GM08714 (cell line): ENCODE measurements at regions not wholly inside any gene's neighbourhood (a gene's known extent, or its start where the extent isn't known, plus 50 kb on each side); places are given as distances from the start of the nearest gene placed in this dataset.
"Not testable (repeated sequence)": the region's sequence is repeated elsewhere in the genome, so short reads cannot be mapped to it uniquely, and the experiment has no call there.

Experiments
- H3K4me3 ChIP-seq: fragments of 200-500 bp; sonication (Bioruptor generic); 2 replicates; pipeline ENCODE4 v1.5.1; 2014; ENCODE audit warnings: mild to moderate bottlenecking, low read length, inconsistent platforms
- ZNF274 ChIP-seq: IDR thresholded peaks from 2 replicates; pipeline ENCODE4 v1.6.1; 2012; ENCODE audit warnings: mild to moderate bottlenecking, low read depth, low read length

DNA sequence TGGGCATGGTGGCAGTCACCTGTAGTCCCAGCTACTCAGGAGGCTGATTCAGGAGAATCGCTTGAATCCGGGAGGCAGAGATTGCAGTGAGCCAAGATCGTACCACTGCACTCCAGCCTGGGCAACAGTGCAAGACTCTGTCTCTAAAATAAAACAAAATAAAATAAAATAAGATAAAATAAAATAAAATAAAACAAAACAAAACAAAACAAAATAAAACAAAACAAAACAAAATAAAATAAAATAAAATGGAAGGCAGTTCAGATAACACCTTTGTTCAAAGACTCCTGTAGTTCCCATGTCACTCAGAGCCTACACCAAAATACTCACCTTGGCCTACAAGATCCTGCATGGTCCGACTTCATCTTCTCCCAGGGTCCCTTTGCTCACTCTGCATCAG, 61.3 kb downstream of the SYF2 start:
- H3K4me3 ChIP-seq = not testable (repeated sequence)

DNA sequence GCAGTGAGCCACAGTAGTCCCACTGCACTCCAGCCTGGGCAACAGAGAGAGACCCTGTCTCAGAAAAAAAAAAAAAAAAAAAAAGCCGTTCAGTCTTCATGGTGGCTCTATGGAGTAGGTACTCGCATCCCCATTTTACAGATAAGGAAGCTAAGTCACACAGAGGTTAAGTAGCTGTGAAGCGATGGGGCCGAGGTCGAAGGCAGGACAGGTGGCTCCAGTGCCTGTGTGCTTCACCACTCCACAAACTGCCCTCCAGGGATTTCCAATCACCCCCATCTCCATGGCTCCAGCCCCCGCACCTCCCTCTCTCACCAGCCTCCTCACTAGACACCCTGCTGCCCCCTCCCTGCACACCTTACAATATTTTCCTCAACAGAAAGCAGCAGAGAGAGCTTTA, 61.9 kb downstream of the SYF2 start:
- no peak for TF ChIP-seq ZNF274

DNA sequence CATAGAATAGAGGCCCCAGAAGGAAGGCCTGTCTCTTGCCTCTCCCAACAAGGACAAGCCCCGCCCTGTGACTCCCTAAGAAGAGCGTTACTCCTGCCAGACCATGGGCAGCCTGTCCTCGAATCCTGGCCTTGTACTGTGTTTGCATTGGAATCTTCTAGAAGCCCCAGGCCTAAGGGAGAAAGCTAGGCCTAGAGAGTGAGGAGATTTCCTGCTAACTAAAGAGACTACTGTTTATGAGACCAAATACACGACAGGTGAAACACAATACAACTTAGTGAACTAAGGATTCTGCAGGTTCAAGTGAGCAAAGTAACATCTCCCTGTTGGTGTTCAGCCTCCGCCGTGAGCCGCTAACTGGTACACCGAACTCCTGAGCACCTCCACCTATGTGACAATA, 62.7 kb downstream of the SYF2 start:
- H3K4me3 ChIP-seq = no peak overlapping the region
- TF ChIP-seq ZNF274 = no peak

More for the DNA sequence above, 61.9 kb downstream of the SYF2 start:
- no peak overlapping the region for H3K4me3 ChIP-seq

DNA sequence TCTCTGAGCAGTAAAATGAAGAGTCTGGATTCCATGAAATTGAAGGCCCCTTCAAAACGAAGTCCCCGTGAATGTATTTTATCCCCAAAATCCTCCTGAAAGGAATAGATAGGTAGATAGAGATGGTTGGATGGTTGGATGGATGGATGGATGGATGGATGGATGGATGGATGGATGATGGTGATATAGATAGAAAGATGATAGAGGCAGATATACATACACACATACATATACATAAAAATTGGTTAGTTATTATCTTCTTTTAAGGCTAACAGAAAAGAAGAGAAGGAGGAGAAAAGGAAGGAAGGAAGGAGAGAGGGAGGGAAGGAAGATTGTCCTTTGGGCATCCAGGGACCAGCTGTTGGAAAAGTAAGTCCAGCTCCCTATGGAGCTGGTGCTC, 63.1 kb downstream of the SYF2 start:
- TF ChIP-seq ZNF274 = no peak
- no peak overlapping the region for H3K4me3 ChIP-seq

DNA sequence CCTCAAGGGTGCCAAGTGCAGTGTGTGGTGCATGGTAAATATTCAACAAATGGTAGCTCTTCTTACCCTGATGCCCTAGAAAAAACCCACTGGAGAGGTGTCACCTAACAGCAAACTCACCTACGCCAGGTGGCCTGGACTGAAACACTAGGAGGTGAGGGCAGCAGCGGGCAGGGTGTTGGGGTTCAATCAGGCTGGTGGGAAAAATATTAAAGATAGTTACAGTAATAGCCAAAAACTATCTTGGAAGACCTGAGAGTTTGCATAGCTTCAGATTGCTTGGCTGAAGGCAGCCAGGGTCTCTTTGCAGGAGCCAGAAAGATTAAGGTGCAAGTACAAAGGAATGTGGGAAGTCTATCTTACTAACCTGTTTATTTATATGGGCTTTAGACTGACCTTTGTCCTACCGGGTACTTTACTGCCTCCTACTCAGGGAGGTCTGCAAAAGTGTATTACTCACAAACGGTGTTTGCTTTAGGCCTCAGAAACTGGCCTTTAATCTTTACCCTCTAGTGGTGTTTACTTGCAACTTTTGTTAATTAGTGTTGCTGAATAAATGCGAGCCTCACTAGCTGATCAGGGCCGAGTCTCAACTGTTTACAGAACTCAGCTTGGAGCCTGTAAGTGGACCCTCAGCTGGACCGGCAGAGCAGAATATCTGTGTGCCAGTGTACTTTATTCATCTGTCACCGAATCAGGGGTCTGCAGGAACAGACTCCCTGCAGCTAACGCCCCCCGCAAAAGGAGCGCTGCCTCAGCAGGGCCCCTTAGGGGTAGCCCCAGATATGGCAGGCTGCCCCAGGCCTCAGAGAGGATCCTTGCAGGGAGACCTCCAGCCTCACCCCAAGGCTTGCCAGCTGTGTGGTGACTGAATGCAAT, 63.9 kb downstream of the SYF2 start:
- TF ChIP-seq ZNF274 = no peak
- H3K4me3 ChIP-seq = no peak overlapping the region

DNA sequence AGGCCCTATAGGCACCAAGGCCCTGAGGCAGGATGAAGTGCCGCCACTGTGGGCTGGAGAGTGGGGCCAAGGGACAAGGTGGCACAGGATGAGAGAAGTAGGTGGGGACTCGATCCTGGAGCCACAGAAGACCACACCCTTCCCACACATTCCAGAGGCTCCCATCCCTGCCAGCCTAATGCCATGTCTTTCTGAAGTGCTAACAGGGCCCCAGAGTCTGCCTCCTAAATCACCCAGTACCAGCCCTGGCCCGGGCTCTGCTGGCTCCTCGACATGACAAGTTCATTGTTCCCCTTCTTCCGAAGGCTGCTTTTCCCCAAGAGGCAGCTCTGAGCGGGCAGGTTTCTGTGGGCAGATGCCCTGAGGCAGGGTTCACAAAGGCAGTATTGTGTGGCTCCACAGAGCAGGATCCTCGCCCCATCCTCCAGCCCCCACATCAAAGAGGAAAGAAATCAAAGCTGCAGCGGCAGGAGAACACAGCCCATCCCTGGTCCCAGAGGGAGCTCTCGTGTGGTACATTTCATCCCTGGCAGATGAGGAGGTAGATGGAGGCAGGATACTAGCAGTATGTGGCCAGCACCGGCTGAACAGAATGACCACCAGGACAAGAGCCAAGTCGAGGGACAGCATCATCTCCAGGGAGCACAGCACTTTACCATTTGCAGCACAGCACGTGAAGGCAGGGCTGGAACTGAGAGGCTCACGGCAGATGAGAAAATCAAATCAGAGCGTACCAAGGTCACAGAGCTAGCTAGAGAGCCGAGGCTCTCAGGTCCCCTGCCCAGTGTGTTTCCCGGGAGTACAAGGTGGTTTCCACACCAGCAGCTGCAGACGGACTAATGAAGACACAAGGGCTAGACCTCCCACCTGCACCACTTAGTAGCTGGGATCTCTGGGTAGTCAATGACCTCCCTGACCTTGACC, 64.8 kb downstream of the SYF2 start:
- TF ChIP-seq ZNF274 = no peak
- H3K4me3 ChIP-seq = no peak overlapping the region

DNA sequence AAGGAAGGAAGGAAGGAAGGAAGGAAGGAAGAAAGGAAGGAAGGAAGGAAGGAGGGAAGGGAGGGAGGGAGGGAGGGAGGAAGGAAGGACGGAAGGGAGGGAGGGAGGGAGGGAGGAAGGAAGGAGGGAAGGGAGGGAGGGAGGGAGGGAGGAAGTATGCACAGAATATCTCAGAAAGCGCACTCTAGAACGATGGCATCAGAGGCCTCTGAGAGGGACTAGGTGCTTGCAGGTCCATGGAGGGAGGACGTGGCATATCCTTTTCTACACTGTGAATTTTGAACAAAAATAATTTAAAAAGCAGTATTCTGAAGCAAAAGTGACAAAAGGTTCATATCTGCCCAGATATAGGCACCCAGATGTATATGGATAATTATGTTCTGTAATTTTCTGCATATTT, 65.5 kb downstream of the SYF2 start:
- no peak overlapping the region for H3K4me3 ChIP-seq
- no peak for TF ChIP-seq ZNF274

DNA sequence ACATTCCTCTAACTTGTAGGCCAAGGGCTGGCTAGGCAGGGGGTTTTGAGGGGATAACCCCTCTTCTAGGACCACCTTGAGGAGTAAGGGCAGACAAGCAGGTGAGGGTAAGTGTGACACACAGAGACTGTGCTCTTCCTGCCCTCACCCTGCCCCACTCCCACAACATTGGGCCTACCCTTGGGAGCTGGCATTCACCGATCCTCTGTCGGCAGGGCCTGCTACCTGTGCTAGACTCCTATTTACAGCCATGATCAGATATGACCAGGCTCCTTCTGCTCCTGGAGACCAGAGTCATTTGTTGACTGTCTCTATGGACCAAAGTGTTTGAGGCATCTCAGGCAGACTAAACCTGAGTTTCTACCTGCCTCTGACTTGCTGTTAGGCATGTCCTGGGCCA, 68.3 kb downstream of the SYF2 start:
- no peak for TF ChIP-seq ZNF274
- no peak overlapping the region for H3K4me3 ChIP-seq

DNA sequence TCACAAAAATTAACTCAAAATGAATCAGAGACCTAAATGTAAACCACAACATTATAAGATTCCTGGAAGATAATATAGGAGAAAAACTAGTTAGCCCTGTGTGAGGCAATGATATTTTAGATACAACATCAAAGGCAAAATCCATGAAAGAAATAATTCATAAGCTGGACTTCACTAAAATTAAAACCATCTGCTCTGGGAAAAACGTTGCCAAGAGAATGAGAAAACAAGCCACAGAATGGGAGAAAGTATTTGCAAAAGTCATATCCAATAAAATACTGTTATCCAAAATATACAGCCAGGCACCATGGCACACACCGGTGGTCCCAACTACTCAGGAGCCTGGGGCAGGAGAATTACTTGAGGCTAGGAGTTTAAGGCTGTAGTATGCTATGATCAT, 70.3 kb downstream of the SYF2 start:
- H3K4me3 ChIP-seq = no peak overlapping the region
- no peak for TF ChIP-seq ZNF274

DNA sequence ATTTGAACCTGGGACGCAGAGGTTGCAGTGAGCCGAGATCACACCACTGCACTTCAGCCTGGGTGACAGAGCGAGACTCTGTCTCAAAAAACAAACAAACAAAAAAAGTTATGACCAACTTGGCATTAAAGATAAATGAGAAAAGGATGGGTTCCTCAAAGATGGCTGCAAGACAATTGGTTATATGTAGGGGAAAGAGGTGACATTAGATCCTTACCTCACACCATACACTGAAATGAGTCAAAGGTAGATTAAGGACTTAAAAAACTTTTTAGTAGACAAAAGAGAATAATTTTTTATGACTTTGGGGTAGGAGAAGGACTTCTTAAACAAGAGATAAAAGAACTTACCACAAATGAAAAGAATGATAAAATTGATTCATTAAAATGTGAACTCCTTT, 74.5 kb downstream of the SYF2 start:
- no peak for TF ChIP-seq ZNF274
- H3K4me3 ChIP-seq = no peak overlapping the region

DNA sequence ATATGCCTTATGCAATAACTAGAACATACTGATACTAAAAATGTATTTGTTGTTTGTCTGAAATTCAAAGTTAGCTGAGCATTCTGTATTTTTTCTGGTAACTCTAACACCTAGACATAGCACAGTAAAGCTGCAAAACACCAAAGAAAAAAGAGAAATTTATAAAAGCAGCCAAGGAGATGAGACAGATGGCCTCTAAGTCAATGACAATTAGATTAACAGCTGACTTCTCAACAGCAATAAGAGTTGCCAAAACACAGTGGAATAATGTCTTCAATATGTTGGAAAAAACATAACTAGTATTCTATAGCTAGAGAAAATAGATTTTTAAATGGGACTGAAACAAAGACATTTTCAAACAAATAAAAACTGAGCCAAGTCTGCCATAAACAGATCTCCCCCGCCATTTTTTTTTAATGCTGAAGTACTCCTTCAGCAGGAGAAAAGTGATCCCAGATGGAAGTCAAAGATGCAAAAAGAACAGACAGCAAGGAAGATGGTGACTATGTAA, 81.3 kb downstream of the SYF2 start:
- no peak for TF ChIP-seq ZNF274
- H3K4me3 ChIP-seq = no peak overlapping the region

DNA sequence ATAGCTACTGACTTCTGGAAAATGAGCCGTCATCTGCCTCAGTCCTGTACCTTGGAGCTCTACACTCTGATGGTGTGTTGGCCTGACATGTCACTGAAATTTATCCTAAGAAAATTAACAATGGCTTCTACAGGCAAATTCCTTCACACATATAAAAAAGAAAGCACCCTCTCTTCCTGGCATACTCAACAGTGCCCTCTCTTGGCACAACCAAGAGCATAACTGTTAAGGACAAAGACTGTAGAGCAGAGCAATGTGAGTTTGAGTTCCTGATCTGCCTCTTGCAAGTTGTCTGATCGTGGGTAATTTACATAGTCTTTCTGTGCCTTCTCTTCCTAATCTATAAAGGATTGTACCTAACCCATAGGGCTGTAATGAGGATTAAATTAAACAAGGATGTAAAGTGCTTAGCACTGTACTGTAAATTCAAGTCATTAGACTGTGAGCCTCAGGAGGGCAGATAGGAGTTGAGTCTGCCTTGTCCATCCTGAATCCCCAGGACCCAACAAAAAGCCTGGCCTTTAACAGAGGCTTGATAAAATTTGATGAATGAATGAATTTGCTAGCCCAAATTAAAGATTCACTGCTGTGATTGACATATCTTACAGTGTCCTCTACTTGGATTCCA, 83.5 kb downstream of the SYF2 start:
- no peak overlapping the region for H3K4me3 ChIP-seq
- TF ChIP-seq ZNF274 = no peak

DNA sequence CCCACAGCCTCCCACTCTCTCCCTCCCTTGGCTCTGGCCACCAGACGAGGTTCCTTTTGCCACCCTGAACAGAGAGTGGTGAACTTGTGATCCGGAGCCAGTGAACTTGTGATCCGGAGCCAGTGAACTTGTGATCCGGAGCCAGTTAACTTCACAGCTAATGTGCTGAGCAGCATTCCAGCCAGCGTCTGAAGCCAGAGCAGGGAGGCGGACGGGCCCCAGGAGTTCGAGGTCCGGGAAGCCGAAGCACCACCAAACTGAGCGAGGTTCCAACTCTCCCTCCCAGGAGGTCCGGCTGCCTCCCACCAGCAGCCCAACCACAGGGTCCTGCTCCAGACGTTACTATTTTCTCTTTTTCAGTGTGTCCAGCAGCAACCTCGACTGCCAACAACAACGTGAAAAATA, 85.8 kb downstream of the SYF2 start:
- TF ChIP-seq ZNF274 = no peak
- no peak overlapping the region for H3K4me3 ChIP-seq

DNA sequence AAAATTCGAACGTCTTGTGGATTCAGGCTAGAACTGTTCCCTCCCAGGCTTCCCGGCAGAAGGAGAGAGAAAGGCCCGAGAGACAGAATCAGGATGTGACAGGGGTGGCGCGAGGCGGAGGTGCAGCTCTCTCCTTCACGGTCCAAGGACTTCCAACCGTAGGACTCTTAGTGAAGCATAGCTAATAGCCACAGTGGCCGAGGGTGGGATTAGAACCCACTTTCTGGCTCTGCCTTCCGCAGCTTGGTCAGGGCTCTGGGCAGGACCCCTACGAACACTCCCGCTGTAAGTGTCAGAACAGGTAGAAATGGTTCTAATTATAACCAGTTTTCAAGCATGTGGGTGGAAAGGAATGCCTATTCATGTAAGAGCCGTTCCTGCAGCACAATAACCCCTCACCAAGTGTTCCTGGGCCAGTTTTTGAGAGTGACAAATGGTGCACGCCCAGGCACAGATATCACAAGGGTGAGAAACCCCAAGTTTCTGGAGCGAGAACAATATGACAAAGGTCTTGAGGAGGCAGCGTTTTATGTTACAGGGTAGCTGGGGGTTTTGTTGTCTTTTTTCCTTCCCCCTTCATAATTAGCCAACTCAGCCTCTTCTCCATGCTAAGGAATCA, 86.4 kb downstream of the SYF2 start:
- no peak for TF ChIP-seq ZNF274
- H3K4me3 ChIP-seq = no peak overlapping the region
